Erythroblast (primary cell): ENCODE measurements at regions not wholly inside any gene's neighbourhood (a gene's known extent, or its start where the extent isn't known, plus 50 kb on each side); places are given as distances from the start of the nearest gene placed in this dataset.

Source experiments
- GATA1 ChIP-seq: IDR thresholded peaks from 2 replicates; pipeline ENCODE4 v1.6.1; 2011; ENCODE audit warnings: low read depth, mild to moderate bottlenecking, control low read depth, low read length, moderate library complexity
- POLR2A ChIP-seq: IDR thresholded peaks from 2 replicates; pipeline ENCODE4 v1.6.1; 2011; ENCODE audit warnings: mild to moderate bottlenecking, low read length

- TF ChIP-seq POLR2A (no peak), GATA1 (no peak)
Measured at GRCh38 chr13:78413887-78414553, 189.3 kb downstream of the POU4F1 start.
